Mucosa of descending colon (tissue), 3 donors: ENCODE measurements at regions not wholly inside any gene's neighbourhood (a gene's known extent, or its start where the extent isn't known, plus 50 kb on each side); places are given as distances from the start of the nearest gene placed in this dataset.

Experiments used
- ATAC-seq: fragments of 200-7000 bp; cut with Tn5 transposase; one replicate; pipeline ENCODE4 v1.9.1; 2020; ENCODE audit warnings: mild to moderate bottlenecking, moderate library complexity
- DNase-seq, 3 donors: peaks; one replicate each; pipeline ENCODE4 v3.0.0-alpha.2; 2020
- H3K36me3 ChIP-seq: fragments of 200-600 bp; one replicate; pipeline ENCODE4 v1.8.0; 2021; ENCODE audit warnings: low read depth, mild to moderate bottlenecking
- H3K4me1 ChIP-seq: fragments of 200-600 bp; one replicate; pipeline ENCODE4 v1.8.0; 2021; ENCODE audit warnings: low read depth, mild to moderate bottlenecking
- H3K4me3 ChIP-seq: fragments of 200-600 bp; one replicate; pipeline ENCODE4 v1.8.0; 2021; ENCODE audit warnings: mild to moderate bottlenecking
- H3K9me3 ChIP-seq: fragments of 200-600 bp; one replicate; pipeline ENCODE4 v1.8.0; 2021; ENCODE audit warnings: mild to moderate bottlenecking
- intact Hi-C, 2 donors: fragments of 100-400 bp; cut with DNase I in 1 of 2; cut with micrococcal nuclease in 1 of 2; formaldehyde crosslinking; loops; one replicate each; pipeline versions ENCODE4 v1.11.0 to v1.11.1; 2022; cut with DNase I, micrococcal nuclease
- TF ChIP-seq, protein P1 (sequence below): fragments of 200-600 bp; IDR thresholded peaks from one replicate; pipeline ENCODE4 v1.8.0; 2022; ENCODE audit warnings: antibody characterized with exemption, mild to moderate bottlenecking
- donor health status: DM: no; HTN: no; CAD: no; lungs with moderate emphysema.
- donor health status: DM: no; HTN: no; CAD: no.
- donor health status: DM: no; HTN: yes; CAD: no.

DNA sequence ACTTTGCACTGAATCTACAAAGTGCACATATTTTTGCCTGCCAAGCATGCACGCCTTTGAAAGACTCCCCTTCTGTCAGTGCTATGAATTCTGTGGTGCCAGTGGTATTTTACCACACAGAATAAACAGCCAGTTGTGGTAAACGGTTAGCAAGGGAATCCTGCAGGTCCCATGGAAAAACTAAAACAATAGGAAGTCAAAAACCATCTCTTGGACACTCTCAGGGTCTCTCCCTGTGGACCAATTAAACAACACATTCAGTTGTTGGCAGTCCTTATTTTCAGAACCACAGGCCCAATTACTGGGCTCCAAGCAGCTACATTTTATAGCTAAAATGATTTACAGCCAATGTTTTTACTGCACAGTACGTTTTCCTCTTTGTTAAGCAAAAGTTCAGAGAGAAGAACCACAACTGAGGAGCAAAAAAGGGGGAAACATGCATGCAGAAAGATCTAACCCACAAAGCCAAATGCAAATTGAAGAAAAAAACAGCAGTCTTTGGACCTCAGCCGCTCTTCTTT lies 116.9 kb downstream of the KCTD12 start:
- H3K4me1 ChIP-seq = no peaks in the 10 kb centered on the region
- no peaks in the 10 kb centered on the region for H3K36me3 ChIP-seq
- ATAC-seq = no peak
- H3K4me3 ChIP-seq = no peak overlapping the region
- intact Hi-C loops = no loop called here
- DNase-seq = no peak
- TF ChIP-seq, protein P1, sequence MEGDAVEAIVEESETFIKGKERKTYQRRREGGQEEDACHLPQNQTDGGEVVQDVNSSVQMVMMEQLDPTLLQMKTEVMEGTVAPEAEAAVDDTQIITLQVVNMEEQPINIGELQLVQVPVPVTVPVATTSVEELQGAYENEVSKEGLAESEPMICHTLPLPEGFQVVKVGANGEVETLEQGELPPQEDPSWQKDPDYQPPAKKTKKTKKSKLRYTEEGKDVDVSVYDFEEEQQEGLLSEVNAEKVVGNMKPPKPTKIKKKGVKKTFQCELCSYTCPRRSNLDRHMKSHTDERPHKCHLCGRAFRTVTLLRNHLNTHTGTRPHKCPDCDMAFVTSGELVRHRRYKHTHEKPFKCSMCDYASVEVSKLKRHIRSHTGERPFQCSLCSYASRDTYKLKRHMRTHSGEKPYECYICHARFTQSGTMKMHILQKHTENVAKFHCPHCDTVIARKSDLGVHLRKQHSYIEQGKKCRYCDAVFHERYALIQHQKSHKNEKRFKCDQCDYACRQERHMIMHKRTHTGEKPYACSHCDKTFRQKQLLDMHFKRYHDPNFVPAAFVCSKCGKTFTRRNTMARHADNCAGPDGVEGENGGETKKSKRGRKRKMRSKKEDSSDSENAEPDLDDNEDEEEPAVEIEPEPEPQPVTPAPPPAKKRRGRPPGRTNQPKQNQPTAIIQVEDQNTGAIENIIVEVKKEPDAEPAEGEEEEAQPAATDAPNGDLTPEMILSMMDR = no peak
- no peaks in the 10 kb centered on the region for H3K9me3 ChIP-seq

DNA sequence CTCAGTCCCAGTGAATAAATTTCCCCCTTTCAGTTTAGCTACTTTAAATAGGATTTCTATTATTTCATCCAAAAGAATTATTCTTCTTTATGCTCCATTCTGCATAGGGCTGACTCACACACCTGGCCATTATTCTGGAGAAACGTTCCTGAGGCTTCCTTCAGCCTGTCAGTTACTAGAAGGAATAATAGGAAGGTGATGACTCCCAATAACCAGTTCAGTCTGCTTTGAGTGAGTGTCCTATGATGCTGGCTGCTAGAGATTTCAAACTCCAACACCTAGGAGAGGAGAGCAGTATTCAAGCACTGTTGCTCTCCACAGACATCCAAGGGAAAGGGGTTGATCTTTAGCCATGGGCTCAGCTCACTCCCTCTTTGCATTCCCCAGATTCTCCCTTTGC lies 117.8 kb downstream of the KCTD12 start:
- Histone ChIP-seq H3K36me3 (no peaks in the 10 kb centered on the region), H3K4me1 (no peaks in the 10 kb centered on the region), H3K4me3 (no peak overlapping the region), H3K9me3 (no peaks in the 10 kb centered on the region)
- DNase-seq = no peak
- TF ChIP-seq, protein P1 = no peak
- intact Hi-C loops = no loop called here
- ATAC-seq = no peak

DNA sequence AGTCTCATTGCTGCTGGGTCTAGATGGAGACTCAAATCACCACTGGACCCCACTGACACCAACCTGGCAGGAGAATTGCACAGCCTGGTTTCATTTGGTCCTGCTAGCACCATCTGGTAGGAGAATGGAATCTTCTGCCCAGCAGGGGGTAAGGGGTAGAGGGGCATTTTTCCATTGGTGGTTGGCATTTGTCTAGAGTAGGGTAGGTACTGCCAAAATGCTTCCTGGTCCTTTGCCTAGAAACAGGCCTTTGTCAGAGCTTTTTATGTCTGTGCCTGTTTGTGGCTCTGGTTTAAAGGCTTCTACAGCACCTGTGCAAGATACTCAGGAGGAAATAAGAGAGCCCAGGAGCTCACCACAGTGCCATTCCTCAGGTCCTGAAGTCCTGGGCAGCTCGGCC lies 121.3 kb downstream of the KCTD12 start:
- Histone ChIP-seq H3K4me3 (no peak overlapping the region), H3K4me1 (no peaks in the 10 kb centered on the region), H3K36me3 (no peaks in the 10 kb centered on the region), H3K9me3 (no peaks in the 10 kb centered on the region)
- ATAC-seq (no peak), DNase-seq (no peak)
- intact Hi-C loops = no loop called here
- TF ChIP-seq, protein P1 = no peak

DNA sequence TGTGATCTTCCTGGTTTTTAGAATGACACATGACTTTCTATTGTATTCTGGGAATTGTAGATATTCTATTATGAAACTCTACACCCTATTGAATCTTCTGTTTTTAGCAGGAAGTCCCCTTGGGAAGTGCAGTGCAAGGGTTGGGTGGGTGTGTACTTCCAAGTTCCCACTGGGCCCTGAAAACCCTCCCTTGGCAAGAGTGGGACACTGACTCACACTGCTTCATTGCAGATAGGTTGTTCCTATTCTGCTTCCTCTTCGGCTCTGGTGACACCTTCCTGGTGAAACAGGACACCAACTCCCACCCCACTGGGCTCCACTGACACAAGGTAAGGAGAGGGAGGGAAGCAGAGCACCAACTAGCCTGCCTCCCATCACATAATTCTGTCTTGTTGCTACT lies 121.8 kb downstream of the KCTD12 start:
- Histone ChIP-seq H3K4me3 (no peak overlapping the region), H3K36me3 (no peaks in the 10 kb centered on the region), H3K4me1 (no peaks in the 10 kb centered on the region), H3K9me3 (no peaks in the 10 kb centered on the region)
- TF ChIP-seq, protein P1 = no peak
- ATAC-seq = peak; percentile 82
- DNase-seq = peak in 2 of 3 donors; percentile 21 to 36
- intact Hi-C loops = no loop called here

DNA sequence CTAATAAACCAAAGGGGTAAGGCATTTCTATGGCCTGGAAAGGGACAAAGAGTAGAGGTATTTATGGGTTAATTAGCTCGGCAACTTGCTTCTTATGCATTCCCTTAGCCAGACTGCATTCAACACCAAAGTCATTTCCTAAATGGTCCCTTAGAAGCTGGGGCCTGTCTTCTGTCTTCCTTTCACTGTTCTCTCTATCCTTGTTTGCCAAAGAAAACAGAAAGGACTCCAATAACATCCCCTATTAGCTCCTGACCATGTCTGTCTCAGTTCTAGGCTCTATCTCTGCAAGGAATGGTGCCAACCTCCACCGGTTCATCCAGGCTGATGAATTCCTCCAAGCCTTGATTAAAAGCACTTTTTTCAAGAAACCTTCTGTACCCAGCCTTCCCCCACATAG lies 123.5 kb downstream of the KCTD12 start:
- ATAC-seq = no peak

More for the DNA sequence above, 123.5 kb downstream of the KCTD12 start:
- no peak for DNase-seq
- TF ChIP-seq, protein P1 = no peak
- intact Hi-C loops = no loop called here
- Histone ChIP-seq H3K4me1 (no peaks in the 10 kb centered on the region), H3K4me3 (no peak overlapping the region), H3K36me3 (no peaks in the 10 kb centered on the region), H3K9me3 (no peaks in the 10 kb centered on the region)
